K562 (cell line): ENCODE measurements at regions not wholly inside any gene's neighbourhood (a gene's known extent, or its start where the extent isn't known, plus 50 kb on each side); places are given as distances from the start of the nearest gene placed in this dataset.

Experiments
- ATAC-seq: fragments of 200-7000 bp; cut with Tn5 transposase; 3 replicates; pipeline ENCODE4 v1.9.1; 2020; ENCODE audit warnings: moderate library complexity
- BruUV-seq: library from RNA; stranded (reverse); fragments of 400-500 nt; replicated peaks from 2 replicates; lab custom pipeline; 2021; lab: Mats Ljungman, UMichigan
- CTCF ChIA-PET: fragments of 300-600 bp; formaldehyde crosslinking; extraction: SDS; loops from one replicate; lab custom pipeline; 2021; ENCODE audit warnings: low intra/inter-chr PET ratio; lab: Yijun Ruan, JAX
- POLR2A ChIA-PET: fragments of 300-600, 350-650 bp; sonication (Branson Sonifier 250); formaldehyde crosslinking; extraction: SDS; loops from one replicate; lab custom pipeline; 2021; ENCODE audit warnings: antibody characterized with exemption, inconsistent platforms; lab: Yijun Ruan, JAX
- DNase-seq, 4 experiments: peaks; one replicate each; pipeline versions ENCODE4 v3.0.0 to v3.0.0-alpha.2; 2011 to 2018; ENCODE audit warnings: low spot score in 3 of 4, mixed read lengths in 3 of 4; ENCODE audit errors: extremely low read depth in 1 of 4
- FAIRE-seq: peaks from 2 replicates; lab custom pipeline; 2011; peaks lifted over from hg19 to GRCh38; lab: Jason Lieb, UNC
- H2AFZ ChIP-seq: 2 replicates; pipeline ENCODE4 v1.6.0; 2011; ENCODE audit warnings: low read depth, low read length, control low read depth, inconsistent platforms
- H3K27ac ChIP-seq: fragments of 200-600 bp; 3 replicates; pipeline ENCODE4 v1.8.0; 2011; ENCODE audit warnings: low read depth, mild to moderate bottlenecking, control low read depth, inconsistent platforms, low read length, moderate library complexity, mixed read lengths; ENCODE audit errors: extremely low read depth
- H3K27me3 ChIP-seq, 2 experiments: fragments of 300-600 bp in 1 of 2; 2 replicates in 1 of 2; 3 replicates in 1 of 2; pipeline versions ENCODE4 v1.6.0 to v1.8.0; 2011; ENCODE audit warnings: inconsistent platforms in 2 of 2, low read length in 2 of 2, mild to moderate bottlenecking in 1 of 2, mixed read lengths in 1 of 2, moderate library complexity in 1 of 2; ENCODE audit not compliant: control insufficient read depth in 2 of 2, insufficient read depth in 2 of 2
- H3K36me3 ChIP-seq: fragments of 300-600 bp; 3 replicates; pipeline ENCODE4 v1.8.0; 2011; ENCODE audit warnings: mild to moderate bottlenecking, low read length, inconsistent platforms; ENCODE audit not compliant: control insufficient read depth, insufficient read depth
- H3K4me1 ChIP-seq, 2 experiments: fragments of 200-600 bp in 1 of 2; replicated peaks in 1 of 2; 2 replicates in 1 of 2; 3 replicates in 1 of 2; pipeline versions ENCODE4 v1.5.1 to v1.8.0; 2011; ENCODE audit warnings: inconsistent platforms in 2 of 2, low read length in 2 of 2, mild to moderate bottlenecking in 1 of 2, mixed read lengths in 1 of 2, moderate library complexity in 1 of 2; ENCODE audit not compliant: control insufficient read depth in 2 of 2, insufficient read depth in 2 of 2
- H3K4me2 ChIP-seq: 2 replicates; pipeline ENCODE4 v1.6.1; 2011; ENCODE audit warnings: low read length, control low read depth, inconsistent platforms, mixed read lengths; ENCODE audit not compliant: insufficient read depth
- H3K4me3 ChIP-seq: fragments of 200-600 bp; sonication (generic), shearing (Covaris generic); 2 replicates; pipeline ENCODE4 v1.5.1; 2016; ENCODE audit warnings: control low read depth, inconsistent platforms
- H3K79me2 ChIP-seq: fragments of 200-600 bp; 3 replicates; pipeline ENCODE4 v1.8.0; 2011; ENCODE audit warnings: low read length, inconsistent platforms; ENCODE audit not compliant: control insufficient read depth, insufficient read depth
- H3K9ac ChIP-seq, 2 experiments: 2 replicates each; pipeline versions ENCODE4 v1.6.0 to v1.6.1; 2011; ENCODE audit warnings: low read depth in 2 of 2, low read length in 2 of 2, control low read depth in 1 of 2, inconsistent platforms in 1 of 2, mild to moderate bottlenecking in 1 of 2, mixed read lengths in 1 of 2; ENCODE audit not compliant: insufficient read depth in 1 of 2
- H3K9me1 ChIP-seq: one replicate; pipeline ENCODE4 v1.6.0; 2011; ENCODE audit warnings: inconsistent platforms, mild to moderate bottlenecking, low read length, moderate library complexity; ENCODE audit not compliant: control insufficient read depth, insufficient read depth
- H3K9me3 ChIP-seq: replicated peaks from 2 replicates; pipeline ENCODE4 v1.5.1; 2011; ENCODE audit warnings: low read depth, low read length, inconsistent platforms; ENCODE audit not compliant: control insufficient read depth, insufficient read depth
- H4K20me1 ChIP-seq: replicated peaks from 2 replicates; pipeline ENCODE4 v1.6.1; 2011; ENCODE audit warnings: low read length, inconsistent platforms, mixed read lengths; ENCODE audit not compliant: control insufficient read depth, insufficient read depth
- ETV1 ChIP-seq: fragments of 450-650 bp; conservative IDR thresholded peaks from 2 replicates; pipeline ENCODE4 v1.6.1; 2016; ENCODE audit warnings: missing genetic modification characterization, control low read depth, low read depth, missing compliant biosample characterization
- EZH2 ChIP-seq: IDR thresholded peaks from 2 replicates; pipeline ENCODE4 v1.6.1; 2012; ENCODE audit warnings: low read depth, mild to moderate bottlenecking, inconsistent platforms, low read length, borderline replicate concordance
- GABPA ChIP-seq: fragments of 200-800 bp; sonication (Bioruptor generic); conservative IDR thresholded peaks from 2 replicates; pipeline ENCODE4 v1.6.1; 2016; ENCODE audit warnings: low read depth, missing genetic modification characterization, missing compliant biosample characterization
- KLF13 ChIP-seq: fragments of 450-650 bp; IDR thresholded peaks from 2 replicates; pipeline ENCODE4 v1.6.1; 2016; ENCODE audit warnings: missing genetic modification characterization, low read depth, mild to moderate bottlenecking, missing compliant biosample characterization, moderate library complexity, borderline replicate concordance
- NRF1 ChIP-seq, 2 experiments: fragments of 450-650 bp; IDR thresholded peaks in 1 of 2; conservative IDR thresholded peaks in 1 of 2; 2 replicates each; pipeline ENCODE4 v1.6.1; 2014; ENCODE audit warnings: mild to moderate bottlenecking in 2 of 2
- PRMT5 ChIP-seq: sonication (generic); formaldehyde crosslinking; IDR thresholded peaks from 2 replicates; pipeline ENCODE4 v1.5.0; 2020; ENCODE audit warnings: missing genetic modification reagents
- ZNF561 ChIP-seq: fragments of 450-650 bp; formaldehyde crosslinking; conservative IDR thresholded peaks from 2 replicates; pipeline ENCODE4 v1.4.0; 2020; ENCODE audit warnings: mild to moderate bottlenecking, moderate library complexity
- WGBS: fragments of 100-300 bp; shearing (Covaris generic); methylation state at CpG from one replicate; pipeline ENCODE4 v1.1.6; 2016; ENCODE audit warnings: low coverage, mixed read lengths; ENCODE audit not compliant: insufficient coverage; ENCODE audit errors: missing lambda C conversion rate; 5-methylcytosine and 5-hydroxymethylcytosine counted together
- in situ Hi-C: fragments of 300-500 bp; cut with MboI; formaldehyde crosslinking; loops from 4 replicates; pipeline ENCODE4 v1.15.0; 2018; ENCODE audit warnings: inconsistent platforms, mixed read lengths
- intact Hi-C: fragments of 100-400 bp; cut with micrococcal nuclease; formaldehyde crosslinking; loops from 2 replicates; pipeline ENCODE4 v1.14.2; 2022
- TF ChIP-seq, protein P1 (sequence below): IDR thresholded peaks from 2 replicates; pipeline ENCODE4 v1.6.1; 2011; ENCODE audit warnings: borderline replicate concordance, low read depth, mild to moderate bottlenecking, moderate library complexity, low read length; ENCODE audit not compliant: insufficient read depth, poor library complexity, severe bottlenecking
- TF ChIP-seq, protein P2 (sequence below): fragments of 200-800 bp; sonication (Bioruptor generic); IDR thresholded peaks from 2 replicates; pipeline ENCODE4 v1.6.1; 2017; ENCODE audit warnings: missing genetic modification characterization, missing compliant biosample characterization
- TF ChIP-seq, protein P3 (sequence below): fragments of 250-450 bp; sonication (Bioruptor Pico); IDR thresholded peaks from 2 replicates; pipeline ENCODE4 v1.5.0; 2021

DNA sequence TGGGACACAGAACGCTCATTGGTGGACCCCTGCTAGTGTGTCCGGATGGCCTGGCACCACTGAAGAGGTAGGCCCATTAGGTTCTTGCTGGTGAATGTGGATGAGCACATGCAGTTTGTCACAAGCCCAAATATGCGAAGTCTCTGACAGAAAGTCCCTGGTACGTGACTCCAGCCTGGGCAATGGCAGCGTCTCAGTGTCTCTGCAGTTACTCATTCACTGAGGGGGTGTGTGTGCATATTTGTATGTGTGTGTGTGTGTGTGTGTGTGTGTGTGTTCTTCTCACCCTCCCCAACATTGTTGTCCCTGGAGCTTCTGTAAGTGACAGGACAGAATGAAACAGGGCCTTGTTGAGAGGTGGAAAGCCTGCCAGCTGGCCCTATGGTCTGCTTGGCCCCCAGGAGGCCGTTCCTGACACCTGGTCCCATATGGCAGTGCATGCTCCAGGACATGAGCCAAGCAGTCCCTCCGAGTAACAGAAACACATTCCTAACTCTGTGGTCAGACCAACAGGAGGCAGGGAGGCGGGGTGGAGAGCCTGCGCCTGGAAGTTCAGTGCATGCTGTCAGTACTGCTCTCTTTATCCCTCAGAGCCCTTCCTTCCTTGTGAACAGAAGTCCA is 169.9 kb downstream of the SLC28A3 start:
- Histone ChIP-seq H3K4me2 (no peak overlapping the region), H3K27me3 (peaks cover 0 to 15% of the 10 kb centered on the region in 2 experiments; a peak in 1 of 5 replicates)
- no peak for FAIRE-seq
- DNase-seq = peak; percentile 6 to 21 (median 12)
- whole genome bisulfite sequencing = 13% methylated on average over 9 of the region's 9 CpGs
- no peak for TF ChIP-seq ZNF561 (CRISPR knock-in tag)
- TF ChIP-seq, protein P1, sequence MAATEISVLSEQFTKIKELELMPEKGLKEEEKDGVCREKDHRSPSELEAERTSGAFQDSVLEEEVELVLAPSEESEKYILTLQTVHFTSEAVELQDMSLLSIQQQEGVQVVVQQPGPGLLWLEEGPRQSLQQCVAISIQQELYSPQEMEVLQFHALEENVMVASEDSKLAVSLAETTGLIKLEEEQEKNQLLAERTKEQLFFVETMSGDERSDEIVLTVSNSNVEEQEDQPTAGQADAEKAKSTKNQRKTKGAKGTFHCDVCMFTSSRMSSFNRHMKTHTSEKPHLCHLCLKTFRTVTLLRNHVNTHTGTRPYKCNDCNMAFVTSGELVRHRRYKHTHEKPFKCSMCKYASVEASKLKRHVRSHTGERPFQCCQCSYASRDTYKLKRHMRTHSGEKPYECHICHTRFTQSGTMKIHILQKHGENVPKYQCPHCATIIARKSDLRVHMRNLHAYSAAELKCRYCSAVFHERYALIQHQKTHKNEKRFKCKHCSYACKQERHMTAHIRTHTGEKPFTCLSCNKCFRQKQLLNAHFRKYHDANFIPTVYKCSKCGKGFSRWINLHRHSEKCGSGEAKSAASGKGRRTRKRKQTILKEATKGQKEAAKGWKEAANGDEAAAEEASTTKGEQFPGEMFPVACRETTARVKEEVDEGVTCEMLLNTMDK = peak; percentile 12
- no peak for TF ChIP-seq PRMT5 (CRISPR knock-in tag)
- 0 out of 4 replicates have a peak, but pooled peaks of 1 of the 2 experiments have one; percentile 21 for TF ChIP-seq NRF1 (conservative IDR thresholded peaks at IDR 0.05 in 1 of 2, IDR thresholded peaks at IDR 0.05 in 1 of 2)
- peak; percentile 50 for TF ChIP-seq GABPA (tag)
- peak; percentile 81; the same call in 1 of the 2 replicates for TF ChIP-seq KLF13 (tag)
- 0 out of 2 replicates have a peak, but pooled peaks have one; percentile 36 for TF ChIP-seq ETV1 (tag)
- no peak for TF ChIP-seq EZH2
- TF ChIP-seq, protein P2, sequence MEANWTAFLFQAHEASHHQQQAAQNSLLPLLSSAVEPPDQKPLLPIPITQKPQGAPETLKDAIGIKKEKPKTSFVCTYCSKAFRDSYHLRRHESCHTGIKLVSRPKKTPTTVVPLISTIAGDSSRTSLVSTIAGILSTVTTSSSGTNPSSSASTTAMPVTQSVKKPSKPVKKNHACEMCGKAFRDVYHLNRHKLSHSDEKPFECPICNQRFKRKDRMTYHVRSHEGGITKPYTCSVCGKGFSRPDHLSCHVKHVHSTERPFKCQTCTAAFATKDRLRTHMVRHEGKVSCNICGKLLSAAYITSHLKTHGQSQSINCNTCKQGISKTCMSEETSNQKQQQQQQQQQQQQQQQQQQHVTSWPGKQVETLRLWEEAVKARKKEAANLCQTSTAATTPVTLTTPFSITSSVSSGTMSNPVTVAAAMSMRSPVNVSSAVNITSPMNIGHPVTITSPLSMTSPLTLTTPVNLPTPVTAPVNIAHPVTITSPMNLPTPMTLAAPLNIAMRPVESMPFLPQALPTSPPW (CRISPR knock-in tag) = peak; percentile 16; the same call in 1 of the 2 replicates
- TF ChIP-seq, protein P3, sequence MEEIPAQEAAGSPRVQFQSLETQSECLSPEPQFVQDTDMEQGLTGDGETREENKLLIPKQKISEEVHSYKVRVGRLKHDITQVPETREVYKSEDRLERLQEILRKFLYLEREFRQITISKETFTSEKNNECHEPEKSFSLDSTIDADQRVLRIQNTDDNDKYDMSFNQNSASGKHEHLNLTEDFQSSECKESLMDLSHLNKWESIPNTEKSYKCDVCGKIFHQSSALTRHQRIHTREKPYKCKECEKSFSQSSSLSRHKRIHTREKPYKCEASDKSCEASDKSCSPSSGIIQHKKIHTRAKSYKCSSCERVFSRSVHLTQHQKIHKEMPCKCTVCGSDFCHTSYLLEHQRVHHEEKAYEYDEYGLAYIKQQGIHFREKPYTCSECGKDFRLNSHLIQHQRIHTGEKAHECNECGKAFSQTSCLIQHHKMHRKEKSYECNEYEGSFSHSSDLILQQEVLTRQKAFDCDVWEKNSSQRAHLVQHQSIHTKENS (CRISPR knock-in tag) = no peak
- TF ChIP-seq, all 486 proteins: peak for 6
- Histone ChIP-seq H3K9ac (no peak overlapping the region), H2AFZ (peak overlapping the region; percentile 72), H3K36me3 (no peaks in the 10 kb centered on the region), H3K9me3 (no peaks in the 10 kb centered on the region), H3K4me1 (no peaks in the 10 kb centered on the region; a peak in 1 of 5 replicates), H3K79me2 (no peaks in the 10 kb centered on the region), H3K27ac (no peak overlapping the region), H3K4me3 (no peak overlapping the region), H4K20me1 (no peaks in the 10 kb centered on the region), H3K9me1 (no peaks in the 10 kb centered on the region)
- intact Hi-C loops = loop anchor here (5.0 kb wide), 1 partner anchor 248 kb away; the partner anchor contains the start of gene KIF27
- POLR2A ChIA-PET = no interaction called here
- in situ Hi-C loops = no loop called here
- peak; percentile 76 for ATAC-seq
- BruUV-seq = no TSS peak
- CTCF ChIA-PET = no interaction called here
